LHCN-M2 (cell line): ENCODE measurements at regions not wholly inside any gene's neighbourhood (a gene's known extent, or its start where the extent isn't known, plus 50 kb on each side); places are given as distances from the start of the nearest gene placed in this dataset.

Source experiments
- DNase-seq: peaks from one replicate; pipeline ENCODE4 v3.0.0-alpha.2; 2012; ENCODE audit warnings: low read depth

- no peak for DNase-seq
These were observed 184.7 kb upstream of the DLGAP1 start for GRCh38 chr18:4639628-4640310.

GRCh38 chr18:4638680-4639079 lies 183.6 kb upstream of the DLGAP1 start:
- DNase-seq = no peak

GRCh38 chr18:4637876-4638275 lies 182.8 kb upstream of the DLGAP1 start:
- DNase-seq = no peak

GRCh38 chr18:4636967-4637366 lies 181.9 kb upstream of the DLGAP1 start:
- DNase-seq = no peak

DNA sequence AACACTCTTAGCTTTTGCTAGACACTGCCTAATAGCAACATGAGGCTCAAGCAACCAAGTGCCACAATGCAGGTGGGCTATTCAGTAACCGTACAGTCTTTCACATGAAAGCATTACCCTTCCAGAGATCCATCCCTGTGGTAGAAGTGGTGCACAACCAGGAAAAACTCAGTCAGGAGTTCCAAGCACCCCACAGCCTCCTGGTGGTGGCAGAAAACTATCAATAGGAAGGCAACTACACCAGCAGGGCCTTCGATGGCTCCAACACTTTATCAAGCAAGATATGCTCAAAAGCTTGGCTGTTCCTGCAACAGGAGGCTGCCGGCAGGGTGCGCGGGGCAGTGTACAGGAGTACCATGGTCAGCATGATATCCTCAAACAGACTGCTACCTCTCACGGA lies 176.1 kb upstream of the DLGAP1 start:
- no peak for DNase-seq

GRCh38 chr18:4605212-4605611 lies 150.1 kb upstream of the DLGAP1 start:
- no peak for DNase-seq

GRCh38 chr18:4603955-4604354 lies 148.8 kb upstream of the DLGAP1 start:
- no peak for DNase-seq

DNA sequence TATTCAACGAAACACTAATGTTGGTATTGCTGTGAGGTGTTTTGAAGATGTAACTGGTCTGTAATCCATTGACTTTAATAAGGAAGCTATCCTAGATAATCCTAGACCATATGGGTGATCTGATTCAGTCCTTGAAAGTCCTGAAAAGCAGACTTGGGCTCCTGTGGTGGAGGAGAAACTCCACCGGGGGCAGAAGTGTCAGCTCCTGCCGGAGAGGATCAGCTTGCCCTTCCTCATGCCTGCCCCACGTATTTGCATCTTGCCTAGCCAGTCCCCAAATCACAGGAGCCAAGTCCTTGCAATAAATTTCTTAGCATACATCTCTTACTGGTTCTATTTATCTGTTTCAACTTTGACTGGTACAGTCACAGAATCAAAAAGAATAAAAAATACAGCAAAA lies 144.2 kb upstream of the DLGAP1 start:
- no peak for DNase-seq

- DNase-seq = no peak
These were observed 142.2 kb upstream of the DLGAP1 start for GRCh38 chr18:4597301-4597700.

DNA sequence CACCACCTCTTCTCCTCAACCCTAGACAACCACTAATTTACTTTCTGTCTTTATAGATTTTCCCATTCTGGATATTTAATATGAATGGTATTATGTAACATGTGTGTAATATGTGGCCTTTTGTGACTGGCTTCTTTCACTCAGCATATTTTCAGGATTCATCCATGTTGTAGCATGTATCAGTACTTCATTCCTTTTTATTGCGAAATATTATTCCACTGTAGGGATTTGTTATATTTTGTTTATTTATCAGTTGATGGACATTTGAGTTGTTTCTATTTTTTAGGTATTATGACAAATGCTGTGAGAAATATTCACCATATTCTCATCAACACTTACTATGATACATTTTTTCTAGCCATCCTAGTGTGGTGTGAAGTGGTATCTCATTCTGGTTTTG lies 138.8 kb upstream of the DLGAP1 start:
- DNase-seq = no peak

GRCh38 chr18:4593459-4593858 lies 138.4 kb upstream of the DLGAP1 start:
- DNase-seq = no peak

GRCh38 chr18:4589056-4589800 lies 134.1 kb upstream of the DLGAP1 start:
- DNase-seq = no peak

DNA sequence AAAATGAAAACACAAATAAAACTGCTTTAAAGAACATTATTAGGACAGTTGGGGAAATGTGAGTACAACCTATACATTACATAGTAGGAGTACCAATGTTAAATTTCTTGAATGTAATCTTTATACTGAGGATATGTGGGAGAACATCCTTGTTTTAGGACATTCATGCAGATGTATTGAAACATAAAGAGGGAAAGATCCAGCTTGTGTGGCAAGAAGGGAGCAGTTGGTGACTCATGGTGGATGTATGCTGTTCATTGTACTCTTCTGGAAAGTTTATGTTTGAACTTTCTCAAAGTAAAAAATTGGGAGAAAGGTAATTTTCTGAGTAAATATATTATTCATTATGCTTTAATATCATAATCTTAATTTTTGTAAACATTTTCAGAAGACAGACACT lies 132.1 kb upstream of the DLGAP1 start:
- no peak for DNase-seq

DNA sequence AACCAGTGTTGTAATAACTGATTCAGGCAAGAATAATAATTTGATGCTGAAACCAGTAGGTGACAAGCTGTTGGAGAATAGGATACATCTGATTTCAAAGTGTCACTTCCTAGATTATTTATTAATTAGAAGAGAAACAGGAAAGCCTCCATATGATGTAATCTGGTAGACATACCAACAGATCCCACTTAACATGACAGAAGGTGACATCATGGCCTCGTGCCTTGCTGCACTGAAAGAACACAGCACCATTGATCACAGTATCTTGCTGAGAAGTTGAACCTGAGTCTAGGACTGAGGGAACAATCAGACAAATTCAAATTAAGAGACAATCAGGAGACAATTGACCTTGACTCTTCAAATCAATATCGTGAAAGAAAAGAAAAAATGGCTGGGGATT lies 131.6 kb upstream of the DLGAP1 start:
- no peak for DNase-seq

- DNase-seq = no peak
These were observed 127.6 kb upstream of the DLGAP1 start for GRCh38 chr18:4582431-4583335.

- DNase-seq = no peak
These were observed 126.9 kb upstream of the DLGAP1 start for GRCh38 chr18:4581966-4582365.

DNA sequence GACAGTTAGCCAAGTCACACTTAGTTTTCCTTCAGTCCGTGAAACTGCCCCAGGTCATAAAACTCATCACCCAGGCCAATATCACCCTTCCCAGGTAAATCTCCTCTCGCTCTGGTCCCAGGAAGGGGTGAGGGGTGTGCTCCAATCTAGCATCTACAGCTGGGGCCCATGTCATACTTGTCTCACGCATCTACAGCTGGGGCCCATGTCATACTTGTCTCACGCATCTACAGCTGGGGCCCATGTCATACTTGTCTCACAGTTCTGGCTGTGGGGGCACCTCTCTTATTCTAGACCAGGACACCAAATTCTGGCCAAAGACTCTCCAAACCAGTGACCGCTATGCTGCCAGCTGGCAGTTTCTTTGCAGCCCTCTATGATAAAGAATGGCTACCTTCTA lies 123.3 kb upstream of the DLGAP1 start:
- DNase-seq = no peak

DNA sequence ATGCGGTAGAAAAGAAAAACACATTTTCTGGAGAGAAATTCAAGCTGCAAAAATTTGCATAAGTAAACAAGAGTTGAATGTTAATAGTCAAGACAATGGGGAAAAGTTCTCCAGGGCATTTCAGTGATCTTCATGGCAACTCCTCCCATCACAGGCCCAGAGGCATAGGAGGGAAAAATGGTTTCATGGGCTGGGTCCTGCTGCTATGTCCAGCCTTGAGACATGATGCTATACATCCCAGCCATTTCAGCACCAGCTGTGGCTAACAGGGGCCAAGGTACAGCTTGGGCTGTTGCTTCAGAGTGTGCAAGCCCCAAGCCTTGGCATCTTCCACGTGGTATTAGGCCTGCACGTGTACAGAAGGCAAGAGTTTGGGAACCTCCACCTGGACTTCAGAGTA lies 118.6 kb upstream of the DLGAP1 start:
- DNase-seq = no peak

- DNase-seq = no peak
These were observed 102.4 kb upstream of the DLGAP1 start for GRCh38 chr18:4557502-4557901.

DNA sequence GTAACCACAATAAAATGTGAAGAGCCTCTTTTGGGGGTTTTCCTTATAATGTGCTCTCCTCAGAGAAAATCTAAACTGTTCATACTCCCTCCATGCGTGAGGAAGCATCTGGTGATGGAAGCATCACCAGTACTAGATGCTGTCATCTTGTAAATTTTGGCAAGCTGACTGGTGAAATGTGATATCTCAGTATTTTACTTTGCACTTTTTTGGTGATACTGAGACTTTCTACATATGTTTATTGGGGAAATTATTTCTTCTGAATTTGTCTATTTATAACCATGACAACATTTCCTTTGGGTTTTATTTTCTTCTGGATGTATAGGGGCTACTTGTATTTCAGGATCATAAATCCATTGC lies 95.9 kb upstream of the DLGAP1 start:
- DNase-seq = no peak

GRCh38 chr18:4549164-4549872 lies 94.2 kb upstream of the DLGAP1 start:
- DNase-seq = no peak

DNA sequence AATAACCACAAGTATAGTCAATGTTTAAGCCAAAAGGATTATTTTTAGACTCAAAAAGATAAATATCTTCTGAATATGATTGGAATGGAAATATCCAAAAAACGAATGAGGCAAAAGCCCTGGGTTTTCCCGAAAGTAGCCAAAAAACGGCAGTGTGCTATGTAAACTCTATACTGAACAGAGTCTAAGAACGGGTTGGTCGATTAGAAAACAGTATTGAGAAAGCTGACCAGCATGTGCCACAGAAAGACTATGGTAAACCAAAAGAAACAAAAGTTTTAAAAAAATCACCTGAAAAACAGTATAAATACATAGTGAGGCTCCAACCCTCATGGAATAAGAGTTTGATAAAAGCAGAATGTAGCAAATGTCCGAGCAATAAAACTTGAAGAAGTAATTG lies 92.0 kb upstream of the DLGAP1 start:
- DNase-seq = no peak
